HG03565 (cell line): ENCODE measurements at regions not wholly inside any gene's neighbourhood (a gene's known extent, or its start where the extent isn't known, plus 50 kb on each side); places are given as distances from the start of the nearest gene placed in this dataset.
"Not testable (repeated sequence)": the region's sequence is repeated elsewhere in the genome, so short reads cannot be mapped to it uniquely, and the experiment has no call there.

ENCODE experiments used
- ATAC-seq: cut with Tn5 transposase; IDR thresholded peaks from one replicate; pipeline ENCODE4 v1.9.1; 2021; ENCODE audit warnings: mild to moderate bottlenecking, moderate library complexity; ENCODE audit not compliant: unreplicated experiment

DNA sequence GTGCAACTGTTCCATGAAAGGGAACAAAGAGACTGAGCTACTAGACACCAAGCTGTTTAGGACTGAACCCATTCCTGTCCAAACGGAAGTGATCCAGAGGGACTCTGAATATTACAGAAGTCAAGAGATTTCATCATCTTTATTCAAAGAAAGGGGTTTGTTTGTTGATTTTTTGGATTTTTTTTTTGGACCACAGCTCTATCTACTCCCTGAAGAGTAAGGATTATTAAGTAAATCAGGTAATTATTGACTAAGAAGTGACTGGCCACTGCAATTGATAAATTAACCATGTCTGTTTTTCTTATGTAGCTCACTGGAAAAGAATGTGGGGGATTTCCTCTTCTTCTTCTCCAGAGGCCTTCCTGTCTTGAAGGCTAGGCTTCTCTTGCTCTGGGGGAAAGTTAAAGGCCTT, 146.6 kb upstream of the TPM1 start:
- ATAC-seq = no peak

- ATAC-seq = no peak
Measured at GRCh38 chr15:62896380-62896866, 146.1 kb upstream of the TPM1 start.

DNA sequence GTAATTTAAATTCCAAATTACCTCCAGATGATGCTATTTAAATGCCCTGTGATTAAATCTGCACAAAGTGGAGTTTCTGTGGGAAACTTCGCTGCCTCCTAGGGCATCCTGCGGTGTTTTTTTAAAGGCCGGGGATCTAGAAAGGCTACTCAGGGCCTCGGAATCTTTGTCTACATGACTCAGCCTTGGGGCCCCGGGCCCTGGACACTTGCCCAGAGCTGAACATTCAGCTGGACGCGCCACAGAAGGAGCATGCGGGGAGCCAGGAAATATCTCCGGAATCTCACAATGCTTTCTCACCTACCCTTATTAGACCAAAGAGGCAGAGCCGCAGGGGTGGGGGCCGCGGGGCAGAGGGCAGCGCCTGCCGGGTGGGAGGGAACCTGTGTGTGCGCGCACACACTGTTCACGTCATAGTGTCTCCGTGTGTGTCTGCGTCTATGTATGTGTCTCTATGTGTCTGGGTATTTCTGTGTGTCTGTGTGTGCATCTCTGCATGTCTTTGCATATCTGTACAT, 145.5 kb upstream of the TPM1 start:
- no peak for ATAC-seq

DNA sequence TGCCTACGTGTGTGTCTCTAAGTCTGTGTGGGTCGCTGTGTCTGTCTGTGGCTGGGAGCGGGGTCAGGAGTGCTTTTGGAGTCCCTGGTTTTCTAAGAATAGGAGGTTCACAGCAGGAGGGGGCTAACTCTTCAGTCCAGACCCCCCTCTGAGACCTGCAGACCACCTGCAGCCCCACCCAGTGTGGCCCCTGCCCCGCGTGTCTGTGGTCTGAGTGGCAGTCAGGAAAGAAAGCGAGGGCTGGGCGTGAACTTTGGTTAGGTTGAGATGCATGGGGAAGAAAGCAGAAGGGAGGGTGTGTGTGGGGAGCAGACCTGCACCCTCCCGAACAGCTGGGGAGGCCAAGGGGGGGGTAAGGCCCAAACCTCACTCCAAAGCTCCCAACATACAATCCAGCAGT, 144.9 kb upstream of the TPM1 start:
- ATAC-seq = no peak

GRCh38 chr15:62899090-62899493, 143.5 kb upstream of the TPM1 start:
- ATAC-seq = no peak

GRCh38 chr15:62900071-62900802, 142.3 kb upstream of the TPM1 start:
- no peak for ATAC-seq

GRCh38 chr15:62901087-62901486, 141.5 kb upstream of the TPM1 start:
- no peak for ATAC-seq

DNA sequence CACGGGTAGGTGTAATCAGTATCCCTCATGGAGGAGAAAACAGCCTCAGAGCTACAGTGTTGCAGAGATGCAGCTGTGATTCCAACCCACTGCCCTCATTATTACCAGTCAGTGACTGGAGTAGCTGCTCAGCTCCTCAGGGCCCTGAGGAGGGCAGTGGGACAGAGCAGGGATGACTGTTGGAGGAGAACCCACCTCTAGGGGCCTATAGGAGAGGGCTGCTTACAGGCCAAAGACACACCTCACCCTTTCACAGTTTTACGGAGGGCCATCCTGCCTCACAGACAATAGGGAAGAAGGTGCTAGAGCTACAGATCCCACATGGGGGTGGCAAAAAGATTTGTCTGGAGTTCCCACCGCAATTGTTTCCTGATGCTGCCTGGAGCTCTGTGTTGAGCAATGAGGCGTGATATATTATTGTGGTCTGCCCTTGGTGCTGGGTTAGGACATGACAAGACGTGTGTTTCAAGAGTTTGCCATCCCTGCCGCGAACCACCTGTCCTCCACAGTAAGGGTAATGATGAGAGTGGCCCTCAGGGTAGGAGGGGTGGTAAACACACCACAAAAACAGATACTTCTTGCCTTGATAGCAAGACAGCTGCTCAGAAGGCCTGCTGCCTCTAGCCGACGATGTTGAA, 140.5 kb upstream of the TPM1 start:
- no peak for ATAC-seq

DNA sequence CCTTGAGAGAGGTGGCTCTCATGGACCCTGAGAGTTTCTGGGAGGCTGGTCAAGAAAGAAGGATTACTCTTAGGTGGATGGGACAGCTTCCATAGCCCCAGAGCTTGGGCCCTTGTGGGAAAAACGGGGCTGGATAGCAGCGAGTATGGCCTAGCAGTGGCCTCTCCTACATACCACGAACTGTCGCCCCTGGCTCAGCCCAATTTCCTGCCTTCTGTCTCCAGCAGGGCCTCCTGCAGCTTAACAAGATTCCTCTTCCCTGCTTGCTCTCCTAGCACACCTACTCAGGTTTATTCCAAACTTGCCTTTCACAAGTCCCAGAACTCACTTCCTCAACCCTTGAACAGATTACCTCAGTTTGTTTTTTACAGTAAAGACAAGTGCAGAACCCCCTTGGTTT, 139.7 kb upstream of the TPM1 start:
- no peak for ATAC-seq

- no peak for ATAC-seq
Measured at GRCh38 chr15:62903437-62903836, 139.1 kb upstream of the TPM1 start.

- ATAC-seq = no peak
Measured at GRCh38 chr15:62904041-62904910, 138.3 kb upstream of the TPM1 start.

GRCh38 chr15:62906627-62907026, 135.9 kb upstream of the TPM1 start:
- ATAC-seq = no peak

DNA sequence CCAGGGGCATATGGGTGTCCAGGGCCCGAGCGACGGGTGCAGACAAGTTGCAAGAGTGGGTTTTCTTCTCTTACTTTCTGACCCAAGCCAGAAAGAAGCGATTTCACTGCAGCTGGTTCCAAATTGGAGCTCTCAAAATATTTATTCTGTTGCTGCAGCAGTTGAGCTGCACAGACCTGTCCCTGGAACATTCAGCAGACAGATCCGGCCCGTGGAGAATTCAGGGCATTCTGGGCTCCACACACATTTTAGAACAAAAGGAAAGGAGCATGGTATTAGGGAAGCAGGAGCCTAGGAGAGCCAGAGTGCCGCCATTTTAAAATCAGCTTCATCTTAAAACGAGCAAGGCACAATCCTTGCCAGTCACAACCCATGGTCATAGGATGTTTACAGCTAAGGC, 135.3 kb upstream of the TPM1 start:
- ATAC-seq = no peak

GRCh38 chr15:62908341-62908740, 134.2 kb upstream of the TPM1 start:
- not testable (repeated sequence) for ATAC-seq

GRCh38 chr15:62909257-62909656, 133.3 kb upstream of the TPM1 start:
- no peak for ATAC-seq

GRCh38 chr15:62912282-62912681, 130.3 kb upstream of the TPM1 start:
- no peak for ATAC-seq

DNA sequence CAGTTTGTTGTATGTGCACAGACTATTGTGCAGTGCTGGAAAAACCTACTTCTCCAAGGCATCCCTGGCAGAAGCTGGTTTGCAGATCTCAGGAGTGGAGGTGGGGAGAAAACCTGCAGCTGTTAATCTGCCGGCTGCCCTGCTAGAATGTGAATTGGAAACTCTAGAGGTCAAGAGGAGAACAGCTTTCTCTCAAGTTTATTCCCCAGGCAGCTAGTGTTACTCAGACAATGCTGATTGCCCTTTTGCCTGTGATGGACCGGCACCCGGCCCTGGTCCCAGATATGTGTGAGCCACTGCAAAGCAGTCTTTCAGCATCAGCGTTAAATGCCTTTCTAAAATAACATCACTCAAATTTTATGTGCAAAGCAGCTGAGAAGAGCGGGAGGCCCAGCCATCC, 129.7 kb upstream of the TPM1 start:
- ATAC-seq = no peak

DNA sequence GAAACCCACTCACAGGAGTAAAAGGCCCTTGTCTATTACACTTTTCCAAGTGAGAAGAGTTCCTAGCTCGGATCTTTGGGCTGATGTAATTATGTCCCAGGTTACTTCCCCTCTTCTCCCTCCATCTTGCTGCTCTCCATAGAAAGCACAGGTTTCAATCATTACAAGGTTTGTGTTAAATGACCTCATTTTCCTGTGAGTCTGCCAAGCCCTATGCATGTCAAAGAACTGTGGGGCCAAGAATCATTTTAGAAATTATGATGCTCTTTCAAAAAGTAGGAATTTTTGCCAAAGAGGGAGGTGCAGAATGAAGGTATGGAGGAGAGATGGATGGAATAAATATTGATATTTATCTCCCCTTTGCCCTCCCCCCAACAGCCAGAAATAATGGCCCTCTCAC, 129.3 kb upstream of the TPM1 start:
- ATAC-seq = no peak

- no peak for ATAC-seq
Measured at GRCh38 chr15:62914461-62915079, 128.0 kb upstream of the TPM1 start.

- no peak for ATAC-seq
Measured at GRCh38 chr15:62920682-62921502, 121.7 kb upstream of the TPM1 start.
